ENCODE measurements at regions not wholly inside any gene's neighbourhood (a gene's known extent, or its start where the extent isn't known, plus 50 kb on each side); places are given as distances from the start of the nearest gene placed in this dataset.

DNA sequence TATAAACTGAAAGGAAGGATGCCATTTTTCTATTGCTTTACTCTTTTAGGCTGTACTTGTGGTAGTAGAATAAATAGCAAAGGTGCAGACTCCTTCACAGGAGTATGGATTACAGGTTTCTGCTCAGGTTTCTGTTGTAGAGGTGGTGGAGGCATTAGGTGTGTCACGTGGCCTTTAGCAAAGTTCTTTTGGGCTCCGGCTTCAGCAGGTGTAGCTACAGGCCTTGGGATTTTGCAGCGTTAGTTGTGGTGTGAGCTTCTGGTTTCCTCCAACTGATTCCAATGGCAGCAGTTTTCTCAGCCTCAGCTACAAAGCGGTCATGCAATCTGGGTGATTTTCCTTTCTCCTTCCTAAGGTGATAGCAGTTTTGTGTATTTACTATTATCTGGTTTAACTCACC, 255.8 kb upstream of the GK2 start:
- TF ChIP-seq POLR2AphosphoS5 (IDR thresholded peaks at IDR 0.05; ENCODE audit: insufficient read depth in 1 of 2, low read depth in 1 of 2) (no peak), POLR2A (IDR thresholded peaks at IDR 0.05) (no peak)
